HG03097 (cell line): ENCODE measurements at regions not wholly inside any gene's neighbourhood (a gene's known extent, or its start where the extent isn't known, plus 50 kb on each side); places are given as distances from the start of the nearest gene placed in this dataset.

Experiments
- ATAC-seq: cut with Tn5 transposase; IDR thresholded peaks from one replicate; pipeline ENCODE4 v1.9.1; 2021; ENCODE audit not compliant: unreplicated experiment, low FRiP score

DNA sequence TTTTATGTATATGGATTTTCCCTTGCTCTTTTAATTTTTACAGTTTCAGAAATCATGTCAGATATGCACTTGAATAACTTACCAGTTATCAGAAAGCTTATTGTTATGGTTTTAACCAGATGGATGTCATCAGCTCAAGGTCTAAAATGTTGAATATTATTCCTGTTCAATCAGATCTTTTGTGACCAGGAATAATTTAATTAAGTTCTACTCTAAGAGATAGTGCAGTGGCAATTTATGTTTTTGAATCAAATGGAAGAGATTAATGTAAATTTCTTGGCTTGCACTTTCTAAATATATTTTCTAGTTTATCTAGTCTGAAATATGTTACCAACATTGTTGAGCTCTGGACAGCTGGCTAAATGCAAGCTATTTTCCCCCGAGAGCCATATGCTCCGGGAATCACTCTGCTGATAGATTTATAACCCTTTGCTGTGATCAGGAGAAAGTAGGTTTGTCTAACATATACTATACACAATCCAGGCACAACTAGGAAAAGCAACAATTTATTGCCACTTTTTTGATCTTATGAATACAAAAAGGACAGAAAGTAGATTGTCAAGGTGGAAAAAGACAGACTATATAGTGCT is 76.8 kb upstream of the CD96 start:
- no peak for ATAC-seq

DNA sequence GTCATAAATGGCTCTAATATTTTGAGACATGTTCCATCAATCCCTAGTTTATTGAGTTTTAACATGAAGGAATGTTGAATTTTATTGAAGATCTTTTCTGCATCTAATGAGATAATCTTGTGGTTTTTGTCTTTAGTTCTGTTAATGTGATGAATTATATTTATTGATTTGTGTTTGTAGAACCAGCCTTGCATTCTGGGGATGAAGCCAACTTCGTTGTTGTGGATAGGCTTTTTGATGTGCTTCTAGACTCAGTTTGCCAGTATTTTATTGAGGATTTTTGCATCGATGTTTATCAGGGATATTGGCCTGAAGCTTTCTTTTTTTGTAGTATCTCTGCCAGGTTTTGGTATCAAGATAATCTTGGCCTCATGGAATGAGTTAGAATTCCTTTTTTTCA is 72.0 kb upstream of the CD96 start:
- no peak for ATAC-seq

DNA sequence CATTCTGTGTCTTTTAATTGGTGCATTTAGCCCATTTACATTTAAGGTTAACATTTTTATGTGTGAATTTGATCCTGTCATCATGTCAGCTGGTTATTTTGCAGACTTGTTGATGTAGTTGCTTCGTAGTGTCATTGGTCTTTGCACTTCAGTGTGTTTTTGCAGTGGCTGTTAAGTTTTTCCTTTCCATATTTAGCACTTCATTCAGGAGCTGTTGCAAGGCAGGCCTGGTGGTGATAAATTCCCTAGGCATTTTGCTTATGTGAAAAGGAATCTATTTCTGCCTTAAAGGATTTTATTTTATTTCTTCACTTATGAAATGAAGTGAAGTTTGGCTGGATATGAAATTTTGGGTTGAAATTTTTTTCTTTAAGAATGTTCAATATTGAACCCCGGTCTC is 70.2 kb upstream of the CD96 start:
- no peak for ATAC-seq

DNA sequence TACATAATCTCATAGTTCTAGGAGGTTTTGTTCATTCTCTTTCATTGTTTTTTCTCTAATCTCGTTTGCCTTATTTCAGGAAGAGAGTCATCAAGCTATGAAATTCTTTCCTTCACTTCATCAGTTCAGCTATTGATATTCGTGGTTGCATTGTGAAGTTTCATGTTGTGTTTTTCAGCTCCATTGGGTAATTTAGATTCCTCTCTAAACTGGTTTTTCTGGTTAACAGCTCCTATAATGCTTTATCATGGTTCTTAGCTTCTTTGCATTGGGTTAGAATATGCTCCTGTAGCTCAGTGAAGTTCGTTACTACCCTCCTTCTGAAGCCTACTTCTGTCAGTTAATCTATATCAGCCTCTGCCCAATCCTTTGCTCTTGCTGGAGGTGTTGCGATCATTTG is 69.4 kb upstream of the CD96 start:
- ATAC-seq: no peak

DNA sequence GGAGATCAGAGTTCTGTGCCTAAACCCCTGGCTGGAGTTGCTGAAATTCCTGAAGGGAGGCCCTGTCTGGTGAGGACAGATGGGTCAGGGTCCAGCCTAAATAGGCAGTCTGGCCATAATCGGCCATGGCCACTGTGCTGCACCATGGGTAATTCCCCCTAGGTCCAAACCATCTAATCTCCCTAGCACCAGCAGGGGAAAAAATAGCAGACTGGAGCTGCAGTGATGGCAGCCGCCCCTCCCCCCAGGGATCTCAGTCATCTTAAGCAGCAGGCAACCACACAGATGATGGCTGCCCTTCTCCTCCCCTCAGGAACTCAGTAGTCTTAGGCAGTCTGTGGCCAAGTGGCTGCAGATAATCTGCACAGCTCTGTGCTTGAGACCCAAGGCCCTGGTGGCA is 68.4 kb upstream of the CD96 start:
- ATAC-seq: no peak

DNA sequence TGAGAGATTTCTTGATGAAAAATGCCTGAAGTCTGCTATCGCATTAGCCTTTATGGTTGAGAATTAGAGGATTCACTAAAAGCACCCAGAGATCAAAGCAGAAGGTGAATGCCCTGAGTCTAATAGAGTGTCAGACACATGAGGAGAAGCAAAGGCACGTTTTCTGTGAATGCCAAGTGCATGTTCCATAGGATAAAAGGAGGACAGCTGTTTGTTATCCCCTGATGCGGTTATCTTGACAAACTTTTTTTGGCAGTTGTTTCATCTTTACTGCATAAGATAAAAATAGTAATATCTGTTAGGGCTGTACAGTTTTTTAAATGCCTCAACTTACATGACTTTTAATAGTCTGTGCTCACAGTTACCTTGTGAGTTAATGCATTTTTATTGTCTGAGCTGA is 65.3 kb upstream of the CD96 start:
- no peak for ATAC-seq

DNA sequence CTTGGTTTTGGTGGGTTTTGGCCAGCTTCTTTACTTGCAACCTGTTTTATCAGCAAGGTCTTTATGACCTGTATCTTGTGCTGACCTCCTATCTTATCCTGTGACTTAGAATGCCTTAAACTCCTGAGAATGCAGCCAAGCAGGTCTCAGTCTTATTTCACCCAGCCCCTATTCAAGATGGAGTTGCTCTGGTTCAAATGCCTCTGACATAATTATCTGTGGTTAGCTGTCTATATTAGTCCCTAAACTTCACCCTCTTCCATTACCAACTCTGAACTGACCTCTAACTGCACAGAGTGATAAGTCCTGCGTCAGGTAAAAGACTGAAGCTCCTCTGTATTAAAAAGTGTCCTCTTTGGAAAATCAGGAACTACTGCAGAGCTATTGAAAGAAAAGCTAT is 61.9 kb upstream of the CD96 start:
- ATAC-seq: no peak

DNA sequence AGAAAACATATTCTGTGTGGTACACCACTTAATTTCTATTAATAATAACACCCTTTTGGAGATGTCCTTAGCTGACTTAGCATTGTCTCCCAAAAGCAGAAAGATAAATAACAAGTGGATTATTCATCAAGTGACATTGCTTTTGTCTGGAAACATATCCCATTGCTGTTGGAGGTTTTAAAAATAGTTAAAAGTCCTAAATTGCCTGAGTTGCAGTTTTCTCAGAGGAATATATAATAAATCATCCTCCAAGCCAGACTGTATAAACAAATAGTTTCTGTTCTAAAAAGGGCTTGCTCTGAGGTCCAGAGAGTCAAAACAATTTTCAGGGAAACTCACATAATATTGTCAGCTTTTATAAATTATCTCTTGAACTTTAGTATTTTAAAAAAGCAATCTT is 60.4 kb upstream of the CD96 start:
- no peak for ATAC-seq

DNA sequence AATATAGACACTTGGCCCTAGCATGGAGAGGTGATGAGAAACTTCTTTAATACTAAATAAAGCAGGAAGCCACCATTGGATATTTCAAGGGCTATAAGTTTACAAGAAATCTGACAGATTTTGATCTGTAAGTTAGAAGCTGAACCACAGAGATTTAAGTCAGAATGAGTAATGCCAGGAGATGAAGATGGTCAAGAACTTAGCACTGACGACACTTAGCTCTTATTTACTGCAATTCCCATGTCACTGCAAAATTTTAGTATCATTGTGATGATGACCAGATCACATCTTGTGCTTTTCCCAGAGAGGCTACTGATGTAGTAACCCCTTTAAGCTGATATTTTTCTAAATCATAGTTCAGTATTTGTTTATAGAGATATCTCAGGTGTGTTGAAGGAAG is 59.4 kb upstream of the CD96 start:
- no peak for ATAC-seq

DNA sequence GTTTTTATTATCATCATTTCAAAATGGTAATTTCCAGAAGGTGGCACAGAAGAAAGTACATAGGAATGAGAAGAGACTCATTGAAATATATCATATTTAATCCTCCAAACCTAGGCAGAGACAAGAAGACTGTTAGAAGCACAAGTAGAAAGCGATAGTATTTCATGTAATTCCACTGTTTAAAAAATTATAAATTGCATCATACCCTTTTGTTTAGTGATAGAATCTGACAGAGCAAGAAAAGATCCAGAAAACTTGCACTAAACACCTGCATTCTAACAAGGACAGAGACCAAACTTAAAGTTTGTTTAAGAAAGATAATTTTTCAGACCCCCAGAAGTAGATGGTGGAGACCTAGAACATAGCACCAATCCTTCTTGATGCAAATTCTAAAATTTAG is 56.9 kb upstream of the CD96 start:
- no peak for ATAC-seq
